SK-N-SH (cell line): ENCODE measurements at regions not wholly inside any gene's neighbourhood (a gene's known extent, or its start where the extent isn't known, plus 50 kb on each side); places are given as distances from the start of the nearest gene placed in this dataset.
A peak's percentile ranks its signal among the peaks of the same experiment; 100 is the strongest.

Experiments used
- CTCF ChIA-PET: fragments of 300-600, 350-600 bp; formaldehyde crosslinking; extraction: SDS; loops from one replicate; lab custom pipeline; 2021; lab: Yijun Ruan, JAX
- POLR2A ChIA-PET: fragments of 350-600 bp; sonication (Branson Sonifier 250); formaldehyde crosslinking; extraction: SDS; loops from one replicate; lab custom pipeline; 2020; ENCODE audit warnings: antibody characterized with exemption, inconsistent platforms; lab: Yijun Ruan, JAX
- DNase-seq: peaks from one replicate; pipeline ENCODE4 v3.0.0; 2012
- H2AFZ ChIP-seq: fragments of 200-600 bp; sonication (generic); 2 replicates; pipeline ENCODE4 v1.8.1; 2016; ENCODE audit warnings: antibody characterized with exemption, mild to moderate bottlenecking, low read depth
- H3F3A ChIP-seq: fragments of 200-600 bp; sonication (generic); replicated peaks from 2 replicates; pipeline ENCODE3; 2016; ENCODE audit warnings: antibody characterized with exemption, mild to moderate bottlenecking; ENCODE audit not compliant: insufficient read depth
- H3K27ac ChIP-seq, 2 experiments: fragments of 200-500 bp in 1 of 2; fragments of 200-600 bp in 1 of 2; sonication (Bioruptor generic) in 1 of 2; sonication (generic), shearing (Covaris generic) in 1 of 2; 2 replicates each; pipeline versions ENCODE4 v1.5.1 to v1.6.1; 2014 to 2016; ENCODE audit warnings: low read depth in 2 of 2, inconsistent platforms in 1 of 2, low read length in 1 of 2, mild to moderate bottlenecking in 1 of 2, mixed read lengths in 1 of 2
- H3K27me3 ChIP-seq: fragments of 200-600 bp; sonication (generic), shearing (Covaris generic); 2 replicates; pipeline ENCODE4 v1.6.1; 2016; ENCODE audit warnings: mixed run types; ENCODE audit not compliant: insufficient read depth
- H3K36me3 ChIP-seq, 2 experiments: fragments of 200-500 bp in 1 of 2; fragments of 200-600 bp in 1 of 2; sonication (Bioruptor generic) in 1 of 2; sonication (generic) in 1 of 2; replicated peaks in 1 of 2; 2 replicates each; pipeline versions ENCODE3 to v1.5.1; 2014 to 2016; ENCODE audit warnings: low read length in 1 of 2, mild to moderate bottlenecking in 1 of 2; ENCODE audit not compliant: insufficient read depth in 2 of 2, control insufficient read depth in 1 of 2
- H3K4me1 ChIP-seq, 2 experiments: fragments of 200-500 bp in 1 of 2; fragments of 200-600 bp in 1 of 2; sonication (Bioruptor generic) in 1 of 2; sonication (generic), shearing (Covaris generic) in 1 of 2; 2 replicates each; pipeline versions ENCODE4 v1.5.1 to v1.6.1; 2014 to 2016; ENCODE audit warnings: low read depth in 1 of 2, low read length in 1 of 2, mixed run types in 1 of 2; ENCODE audit not compliant: insufficient read depth in 2 of 2, control insufficient read depth in 1 of 2
- H3K4me2 ChIP-seq: fragments of 200-600 bp; sonication (generic), shearing (Covaris generic); 2 replicates; pipeline ENCODE4 v1.6.1; 2017; ENCODE audit warnings: mixed run types
- H3K4me3 ChIP-seq, 2 experiments: fragments of 200-500 bp in 1 of 2; fragments of 200-600 bp in 1 of 2; sonication (Bioruptor generic) in 1 of 2; sonication (generic), shearing (Covaris generic) in 1 of 2; 2 replicates each; pipeline versions ENCODE4 v1.5.1 to v1.8.1; 2014 to 2016; ENCODE audit warnings: low read depth in 2 of 2, inconsistent platforms in 1 of 2, low read length in 1 of 2, mild to moderate bottlenecking in 1 of 2, mixed read lengths in 1 of 2, moderate library complexity in 1 of 2
- H3K79me2 ChIP-seq: fragments of 200-600 bp; sonication (generic); 2 replicates; pipeline ENCODE4 v1.8.1; 2017; ENCODE audit warnings: mild to moderate bottlenecking; ENCODE audit not compliant: insufficient read depth
- H3K9ac ChIP-seq: fragments of 200-600 bp; sonication (generic); 2 replicates; pipeline ENCODE4 v1.6.1; 2017; ENCODE audit warnings: mixed run types
- H3K9me2 ChIP-seq: fragments of 200-600 bp; sonication (generic); 2 replicates; pipeline ENCODE4 v1.6.1; 2017; ENCODE audit warnings: mixed run types
- H3K9me3 ChIP-seq: fragments of 200-600 bp; sonication (generic); 2 replicates; pipeline ENCODE4 v1.6.1; 2017; ENCODE audit warnings: mixed run types, mild to moderate bottlenecking, moderate library complexity
- H4K20me1 ChIP-seq: fragments of 200-600 bp; sonication (generic); 2 replicates; pipeline ENCODE4 v1.6.1; 2017; ENCODE audit warnings: mild to moderate bottlenecking, mixed run types; ENCODE audit not compliant: insufficient read depth
- ELF1 ChIP-seq: IDR thresholded peaks from 2 replicates; pipeline ENCODE4 v1.4.0; 2012
- FOSL2 ChIP-seq: IDR thresholded peaks from 2 replicates; pipeline ENCODE4 v1.4.0; 2012; ENCODE audit warnings: low read depth, mild to moderate bottlenecking, moderate library complexity, borderline replicate concordance
- GABPA ChIP-seq: IDR thresholded peaks from 2 replicates; pipeline ENCODE4 v1.4.0; 2012; ENCODE audit warnings: low read depth, mild to moderate bottlenecking
- GATA2 ChIP-seq: sonication (generic); formaldehyde crosslinking; IDR thresholded peaks from 2 replicates; pipeline ENCODE4 v1.5.0; 2020; ENCODE audit warnings: mild to moderate bottlenecking, missing genetic modification reagents
- JUND ChIP-seq: IDR thresholded peaks from 2 replicates; pipeline ENCODE4 v1.4.0; 2012
- MAX ChIP-seq: IDR thresholded peaks from 2 replicates; pipeline ENCODE4 v1.4.0; 2012; ENCODE audit warnings: low read depth
- MEF2A ChIP-seq: IDR thresholded peaks from 2 replicates; pipeline ENCODE4 v1.4.0; 2012; ENCODE audit warnings: low read depth, borderline replicate concordance
- MXI1 ChIP-seq: IDR thresholded peaks from 2 replicates; pipeline ENCODE4 v1.6.1; 2012; ENCODE audit warnings: mild to moderate bottlenecking, low read depth, low read length, improper control_type of control experiment
- NFIC ChIP-seq: IDR thresholded peaks from 2 replicates; pipeline ENCODE4 v1.4.0; 2012; ENCODE audit warnings: borderline replicate concordance
- RAD21 ChIP-seq: IDR thresholded peaks from 2 replicates; pipeline ENCODE4 v1.6.1; 2012; ENCODE audit warnings: mild to moderate bottlenecking, low read length
- RCOR1 ChIP-seq: fragments of 150-350 bp; IDR thresholded peaks from 2 replicates; pipeline ENCODE4 v1.6.1; 2017; ENCODE audit warnings: antibody characterized with exemption, low read length
- SMC3 ChIP-seq: IDR thresholded peaks from 2 replicates; pipeline ENCODE4 v1.6.1; 2012; ENCODE audit warnings: low read depth, low read length, improper control_type of control experiment
- WGBS: methylation state at CpG from one replicate; pipeline ENCODE4 v1.1.6; 2017; ENCODE audit warnings: low lambda C conversion rate; 5-methylcytosine and 5-hydroxymethylcytosine counted together
- TF ChIP-seq, protein P1 (sequence below): fragments of 150-350 bp; IDR thresholded peaks from 2 replicates; pipeline ENCODE4 v1.6.1; 2017; ENCODE audit warnings: antibody characterized with exemption, low read length, low read depth, borderline replicate concordance
- TF ChIP-seq, protein P2 (sequence below): IDR thresholded peaks from 2 replicates; pipeline ENCODE4 v1.6.1; 2012; ENCODE audit warnings: mild to moderate bottlenecking, low read depth, low read length, moderate library complexity
- TF ChIP-seq, protein P3 (sequence below): IDR thresholded peaks from 2 replicates; pipeline ENCODE4 v1.4.0; 2012; ENCODE audit warnings: low read depth, borderline replicate concordance

- H3K9me2 ChIP-seq: no peaks in the 10 kb centered on the region
- 50% methylated on average over 14 of the region's 14 CpGs for WGBS
- peaks cover 15% of the 10 kb centered on the region for H3K27me3 ChIP-seq
- no peaks in the 10 kb centered on the region for H3K79me2 ChIP-seq
- no peak overlapping the region for H3K4me3 ChIP-seq
- H3K4me1 ChIP-seq: peaks cover 0 to 15% of the 10 kb centered on the region in 2 experiments; a peak in 1 of 4 replicates
- no peaks in the 10 kb centered on the region for H4K20me1 ChIP-seq
- no peak overlapping the region for H3K4me2 ChIP-seq
- no peak overlapping the region for H3K9ac ChIP-seq
- no peaks in the 10 kb centered on the region for H3K36me3 ChIP-seq
- H2AFZ ChIP-seq: no peak overlapping the region
- H3F3A ChIP-seq: no peaks in the 10 kb centered on the region
- peak; percentile 41 for DNase-seq
- TF ChIP-seq GABPA (no peak), MAX (no peak), MEF2A (no peak), ELF1 (no peak), MXI1 (no peak), RCOR1 (no peak), RAD21 (no peak), GATA2 (CRISPR knock-in tag) (no peak), SMC3 (no peak), FOSL2 (no peak), JUND (no peak), NFIC (no peak)
- TF ChIP-seq, protein P1, sequence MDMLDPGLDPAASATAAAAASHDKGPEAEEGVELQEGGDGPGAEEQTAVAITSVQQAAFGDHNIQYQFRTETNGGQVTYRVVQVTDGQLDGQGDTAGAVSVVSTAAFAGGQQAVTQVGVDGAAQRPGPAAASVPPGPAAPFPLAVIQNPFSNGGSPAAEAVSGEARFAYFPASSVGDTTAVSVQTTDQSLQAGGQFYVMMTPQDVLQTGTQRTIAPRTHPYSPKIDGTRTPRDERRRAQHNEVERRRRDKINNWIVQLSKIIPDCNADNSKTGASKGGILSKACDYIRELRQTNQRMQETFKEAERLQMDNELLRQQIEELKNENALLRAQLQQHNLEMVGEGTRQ: no peak
- TF ChIP-seq, protein P2, sequence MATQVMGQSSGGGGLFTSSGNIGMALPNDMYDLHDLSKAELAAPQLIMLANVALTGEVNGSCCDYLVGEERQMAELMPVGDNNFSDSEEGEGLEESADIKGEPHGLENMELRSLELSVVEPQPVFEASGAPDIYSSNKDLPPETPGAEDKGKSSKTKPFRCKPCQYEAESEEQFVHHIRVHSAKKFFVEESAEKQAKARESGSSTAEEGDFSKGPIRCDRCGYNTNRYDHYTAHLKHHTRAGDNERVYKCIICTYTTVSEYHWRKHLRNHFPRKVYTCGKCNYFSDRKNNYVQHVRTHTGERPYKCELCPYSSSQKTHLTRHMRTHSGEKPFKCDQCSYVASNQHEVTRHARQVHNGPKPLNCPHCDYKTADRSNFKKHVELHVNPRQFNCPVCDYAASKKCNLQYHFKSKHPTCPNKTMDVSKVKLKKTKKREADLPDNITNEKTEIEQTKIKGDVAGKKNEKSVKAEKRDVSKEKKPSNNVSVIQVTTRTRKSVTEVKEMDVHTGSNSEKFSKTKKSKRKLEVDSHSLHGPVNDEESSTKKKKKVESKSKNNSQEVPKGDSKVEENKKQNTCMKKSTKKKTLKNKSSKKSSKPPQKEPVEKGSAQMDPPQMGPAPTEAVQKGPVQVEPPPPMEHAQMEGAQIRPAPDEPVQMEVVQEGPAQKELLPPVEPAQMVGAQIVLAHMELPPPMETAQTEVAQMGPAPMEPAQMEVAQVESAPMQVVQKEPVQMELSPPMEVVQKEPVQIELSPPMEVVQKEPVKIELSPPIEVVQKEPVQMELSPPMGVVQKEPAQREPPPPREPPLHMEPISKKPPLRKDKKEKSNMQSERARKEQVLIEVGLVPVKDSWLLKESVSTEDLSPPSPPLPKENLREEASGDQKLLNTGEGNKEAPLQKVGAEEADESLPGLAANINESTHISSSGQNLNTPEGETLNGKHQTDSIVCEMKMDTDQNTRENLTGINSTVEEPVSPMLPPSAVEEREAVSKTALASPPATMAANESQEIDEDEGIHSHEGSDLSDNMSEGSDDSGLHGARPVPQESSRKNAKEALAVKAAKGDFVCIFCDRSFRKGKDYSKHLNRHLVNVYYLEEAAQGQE: no peak
- TF ChIP-seq, protein P3, sequence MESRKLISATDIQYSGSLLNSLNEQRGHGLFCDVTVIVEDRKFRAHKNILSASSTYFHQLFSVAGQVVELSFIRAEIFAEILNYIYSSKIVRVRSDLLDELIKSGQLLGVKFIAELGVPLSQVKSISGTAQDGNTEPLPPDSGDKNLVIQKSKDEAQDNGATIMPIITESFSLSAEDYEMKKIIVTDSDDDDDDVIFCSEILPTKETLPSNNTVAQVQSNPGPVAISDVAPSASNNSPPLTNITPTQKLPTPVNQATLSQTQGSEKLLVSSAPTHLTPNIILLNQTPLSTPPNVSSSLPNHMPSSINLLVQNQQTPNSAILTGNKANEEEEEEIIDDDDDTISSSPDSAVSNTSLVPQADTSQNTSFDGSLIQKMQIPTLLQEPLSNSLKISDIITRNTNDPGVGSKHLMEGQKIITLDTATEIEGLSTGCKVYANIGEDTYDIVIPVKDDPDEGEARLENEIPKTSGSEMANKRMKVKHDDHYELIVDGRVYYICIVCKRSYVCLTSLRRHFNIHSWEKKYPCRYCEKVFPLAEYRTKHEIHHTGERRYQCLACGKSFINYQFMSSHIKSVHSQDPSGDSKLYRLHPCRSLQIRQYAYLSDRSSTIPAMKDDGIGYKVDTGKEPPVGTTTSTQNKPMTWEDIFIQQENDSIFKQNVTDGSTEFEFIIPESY: no peak
- TF ChIP-seq, all 33 proteins: peak for 0
- Histone ChIP-seq H3K27ac (no peak overlapping the region), H3K9me3 (no peaks in the 10 kb centered on the region)
- ChIA-PET CTCF (interaction anchor here (0.9 to 1.7 kb wide), 3 partner anchors 10 to 232 kb away, joined by 3 to 4 read pairs (median 3); no protein-coding TSS in a partner anchor), POLR2A (no interaction called here)
These were observed 85.7 kb downstream of the NENF start for GRCh38 chr1:212518188-212519054.
